ENCODE measurements at regions not wholly inside any gene's neighbourhood (a gene's known extent, or its start where the extent isn't known, plus 50 kb on each side); places are given as distances from the start of the nearest gene placed in this dataset.

- TF ChIP-seq RXRA (IDR thresholded peaks at IDR 0.05): no peak
- no peak for TF ChIP-seq YY1 (IDR thresholded peaks at IDR 0.05)
- TF ChIP-seq, protein P1, sequence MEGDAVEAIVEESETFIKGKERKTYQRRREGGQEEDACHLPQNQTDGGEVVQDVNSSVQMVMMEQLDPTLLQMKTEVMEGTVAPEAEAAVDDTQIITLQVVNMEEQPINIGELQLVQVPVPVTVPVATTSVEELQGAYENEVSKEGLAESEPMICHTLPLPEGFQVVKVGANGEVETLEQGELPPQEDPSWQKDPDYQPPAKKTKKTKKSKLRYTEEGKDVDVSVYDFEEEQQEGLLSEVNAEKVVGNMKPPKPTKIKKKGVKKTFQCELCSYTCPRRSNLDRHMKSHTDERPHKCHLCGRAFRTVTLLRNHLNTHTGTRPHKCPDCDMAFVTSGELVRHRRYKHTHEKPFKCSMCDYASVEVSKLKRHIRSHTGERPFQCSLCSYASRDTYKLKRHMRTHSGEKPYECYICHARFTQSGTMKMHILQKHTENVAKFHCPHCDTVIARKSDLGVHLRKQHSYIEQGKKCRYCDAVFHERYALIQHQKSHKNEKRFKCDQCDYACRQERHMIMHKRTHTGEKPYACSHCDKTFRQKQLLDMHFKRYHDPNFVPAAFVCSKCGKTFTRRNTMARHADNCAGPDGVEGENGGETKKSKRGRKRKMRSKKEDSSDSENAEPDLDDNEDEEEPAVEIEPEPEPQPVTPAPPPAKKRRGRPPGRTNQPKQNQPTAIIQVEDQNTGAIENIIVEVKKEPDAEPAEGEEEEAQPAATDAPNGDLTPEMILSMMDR (IDR thresholded peaks at IDR 0.05; ENCODE audit: low read depth, low read length, missing input control): no peak
- TF ChIP-seq REST (IDR thresholded peaks at IDR 0.05): no peak
- no peak for TF ChIP-seq MAX (IDR thresholded peaks at IDR 0.05)
- TF ChIP-seq SP1 (IDR thresholded peaks at IDR 0.05): no peak
- no peak for TF ChIP-seq ATF3 (IDR thresholded peaks at IDR 0.05)
- TF ChIP-seq RAD21 (IDR thresholded peaks at IDR 0.05): no peak
- TF ChIP-seq FOXA1 (IDR thresholded peaks at IDR 0.05): no peak
- no peak for TF ChIP-seq HNF4G (IDR thresholded peaks at IDR 0.05)
- TF ChIP-seq JUND (IDR thresholded peaks at IDR 0.05): no peak
- TF ChIP-seq NR2F2 (IDR thresholded peaks at IDR 0.05): no peak
- TF ChIP-seq FOXA2 (IDR thresholded peaks at IDR 0.05): no peak
- TF ChIP-seq GABPA (IDR thresholded peaks at IDR 0.05 in 1 of 2, conservative IDR thresholded peaks at IDR 0.05 in 1 of 2): no peak
Measured at GRCh38 chr2:176508984-176509740, 239.9 kb downstream of the MTX2 start.
